Right lung (tissue), 2 donors: ENCODE measurements at regions not wholly inside any gene's neighbourhood (a gene's known extent, or its start where the extent isn't known, plus 50 kb on each side); places are given as distances from the start of the nearest gene placed in this dataset.

ENCODE experiments used
- DNase-seq, 2 donors: peaks; one replicate each; pipeline ENCODE4 v3.0.0-alpha.2; 2013

DNA sequence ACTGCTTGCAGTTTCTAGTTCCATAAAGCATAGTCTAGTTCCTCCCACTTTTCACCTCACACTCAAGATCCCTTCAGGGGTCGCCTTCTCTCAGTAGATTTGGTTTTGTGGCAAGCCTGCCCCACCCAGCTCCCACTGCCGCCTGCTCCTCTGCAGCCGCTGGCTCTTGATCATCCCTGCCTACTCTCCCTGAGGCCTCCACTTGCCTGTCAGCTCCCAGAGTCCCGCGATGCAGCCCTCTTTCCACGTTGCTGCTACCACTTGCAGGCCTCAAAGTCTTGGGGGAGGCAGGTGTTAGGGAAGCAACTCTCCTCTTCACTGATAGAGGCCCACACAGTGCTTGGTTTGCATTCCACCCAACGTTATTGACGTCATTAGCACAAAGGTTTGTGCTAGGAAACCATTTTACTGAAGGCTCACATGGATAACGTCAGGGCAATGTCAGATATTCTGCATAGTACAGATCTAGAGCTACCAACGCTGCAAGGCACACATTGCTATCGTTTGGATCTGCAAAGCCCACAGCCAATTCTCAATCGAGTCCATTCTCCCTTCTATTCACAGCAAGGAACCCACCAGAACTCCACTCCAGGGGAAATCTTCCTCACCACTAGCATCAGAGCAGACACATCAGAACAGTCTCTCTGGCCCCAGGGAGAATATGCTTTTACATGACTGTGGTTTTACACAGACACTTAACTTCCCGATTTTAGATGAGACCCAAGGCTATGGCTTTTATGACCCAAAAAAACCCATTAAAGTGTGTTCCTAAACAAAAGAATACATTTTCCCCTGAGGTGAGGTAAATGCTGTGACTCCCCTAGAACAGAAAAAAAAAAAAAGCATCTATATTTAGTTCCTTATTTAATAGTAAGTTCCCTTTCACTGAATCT lies 519.5 kb upstream of the CAMK1G start:
- no peak for DNase-seq

DNA sequence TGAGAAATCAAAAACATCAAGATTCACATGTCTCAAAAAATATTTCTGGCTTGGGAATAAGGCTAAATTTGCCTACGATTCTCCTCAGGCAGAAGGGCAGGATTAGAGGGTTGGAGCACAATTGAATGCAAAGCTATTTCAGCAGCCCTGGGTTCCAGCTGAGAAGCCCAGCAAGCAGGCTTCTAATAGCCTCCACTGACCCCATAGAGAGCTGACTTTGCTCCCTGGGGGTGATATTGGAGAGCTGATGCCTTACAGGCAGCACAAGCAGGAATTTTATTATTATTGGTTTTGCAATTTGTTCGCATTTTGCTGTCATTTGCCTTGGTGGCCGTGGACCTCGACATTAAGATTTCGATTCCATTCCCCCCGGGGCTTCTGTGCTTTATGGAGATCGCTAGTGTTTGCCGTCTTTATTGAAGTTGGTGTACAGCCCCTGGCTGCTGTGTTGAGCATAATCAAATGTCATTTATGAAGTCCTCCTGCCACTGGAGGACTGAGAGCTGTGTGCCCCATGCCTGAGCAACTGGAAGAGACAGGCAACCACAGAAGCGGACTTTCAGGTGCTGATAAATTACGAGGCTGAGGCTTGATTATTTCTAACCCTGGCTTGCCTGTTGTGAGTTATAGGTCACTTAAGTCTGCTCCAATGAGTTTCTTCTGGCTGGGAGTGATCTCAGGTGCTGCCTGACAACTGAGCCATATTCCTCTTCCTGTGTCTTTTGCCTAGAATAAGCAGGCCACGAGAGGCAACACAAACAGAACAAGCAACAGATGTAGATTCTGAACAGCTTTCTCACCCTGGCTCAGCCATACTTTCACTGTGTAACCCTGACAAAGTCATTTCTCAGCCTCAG lies 518.4 kb upstream of the CAMK1G start:
- DNase-seq: no peak

DNA sequence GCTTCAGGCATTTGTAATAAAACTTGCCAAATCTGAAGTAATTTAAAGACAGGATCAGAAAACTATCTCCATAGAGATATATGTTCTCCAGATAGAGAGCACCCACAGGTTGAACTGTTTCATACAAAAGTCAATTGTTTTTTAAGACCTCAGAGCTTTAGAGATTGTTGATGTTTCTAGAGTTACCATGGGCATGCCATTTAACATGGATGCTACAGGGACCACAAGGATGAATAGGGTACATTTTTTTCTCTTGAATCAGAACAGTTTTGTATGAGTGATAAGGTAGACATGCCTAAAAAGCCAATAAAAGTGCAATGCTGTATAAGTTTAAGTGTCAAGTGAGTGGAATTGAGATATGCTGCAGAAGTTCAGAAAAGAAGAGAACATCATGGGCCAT lies 511.0 kb upstream of the CAMK1G start:
- DNase-seq: no peak

DNA sequence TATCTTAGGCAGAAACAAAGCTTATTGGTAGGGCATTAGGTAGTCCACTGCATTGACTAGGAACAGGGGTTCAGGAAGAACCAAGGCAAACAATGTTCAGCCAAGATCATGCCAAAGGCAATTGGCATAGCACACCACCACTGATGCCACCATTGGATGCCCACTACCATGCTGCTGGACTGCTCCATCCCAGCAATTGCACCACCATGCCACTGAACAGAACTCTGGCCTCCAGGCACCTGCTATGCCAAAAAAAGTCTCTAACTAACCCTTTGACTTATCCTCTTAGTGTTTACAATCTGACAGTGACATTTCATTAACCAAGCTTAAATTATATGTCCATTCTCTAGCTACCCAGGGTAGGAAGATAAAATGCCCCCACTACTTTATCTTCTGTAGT lies 509.6 kb upstream of the CAMK1G start:
- DNase-seq: no peak

DNA sequence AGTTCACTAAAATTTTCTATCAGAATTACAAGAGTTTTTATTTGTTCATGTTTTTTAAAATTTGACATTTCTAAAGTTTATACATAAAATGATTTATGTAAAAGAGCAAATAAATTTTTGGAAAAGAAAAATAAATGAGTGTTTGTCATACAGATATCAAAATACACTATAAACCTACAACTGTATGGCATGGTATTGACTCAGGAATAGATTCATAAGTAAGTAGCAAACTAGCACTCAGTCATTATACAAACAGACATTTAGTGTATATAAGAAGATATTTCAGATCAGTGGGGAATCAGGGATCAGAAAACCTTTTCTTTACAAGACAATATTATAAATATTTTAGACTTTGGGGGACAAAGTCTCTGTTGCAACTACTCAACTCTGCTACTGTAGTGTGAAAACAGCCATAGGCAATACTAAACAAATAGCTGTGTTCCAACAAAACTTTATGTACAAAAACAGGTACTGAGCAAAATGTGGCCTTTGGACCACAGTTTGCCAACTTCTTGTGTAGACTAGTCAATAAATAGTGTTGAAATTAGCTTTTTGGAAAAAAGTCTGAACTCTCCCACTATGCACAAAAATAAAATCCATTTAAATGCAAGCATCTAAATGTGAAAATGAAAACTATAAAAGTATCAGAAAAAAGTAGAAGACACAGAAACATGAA lies 508.8 kb upstream of the CAMK1G start:
- DNase-seq: no peak

DNA sequence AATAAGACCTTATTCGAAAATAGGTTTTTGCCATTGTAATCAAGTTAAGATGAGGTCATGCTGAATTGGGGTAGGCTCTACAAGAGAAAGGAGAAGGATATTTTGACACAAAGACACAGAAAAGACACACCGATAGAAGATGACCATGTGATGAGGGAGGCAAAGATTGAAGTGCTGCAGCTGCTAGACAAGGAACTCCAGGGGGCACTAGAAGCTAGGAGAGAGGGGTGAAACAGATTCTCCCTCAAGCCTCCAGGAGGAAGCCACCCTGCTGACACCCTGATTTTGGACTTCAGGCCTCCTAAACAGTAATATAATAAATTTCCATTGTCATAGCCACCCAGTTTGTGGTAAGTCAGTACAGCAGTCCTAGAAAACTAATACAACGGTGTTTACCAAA lies 506.8 kb upstream of the CAMK1G start:
- no peak for DNase-seq

DNA sequence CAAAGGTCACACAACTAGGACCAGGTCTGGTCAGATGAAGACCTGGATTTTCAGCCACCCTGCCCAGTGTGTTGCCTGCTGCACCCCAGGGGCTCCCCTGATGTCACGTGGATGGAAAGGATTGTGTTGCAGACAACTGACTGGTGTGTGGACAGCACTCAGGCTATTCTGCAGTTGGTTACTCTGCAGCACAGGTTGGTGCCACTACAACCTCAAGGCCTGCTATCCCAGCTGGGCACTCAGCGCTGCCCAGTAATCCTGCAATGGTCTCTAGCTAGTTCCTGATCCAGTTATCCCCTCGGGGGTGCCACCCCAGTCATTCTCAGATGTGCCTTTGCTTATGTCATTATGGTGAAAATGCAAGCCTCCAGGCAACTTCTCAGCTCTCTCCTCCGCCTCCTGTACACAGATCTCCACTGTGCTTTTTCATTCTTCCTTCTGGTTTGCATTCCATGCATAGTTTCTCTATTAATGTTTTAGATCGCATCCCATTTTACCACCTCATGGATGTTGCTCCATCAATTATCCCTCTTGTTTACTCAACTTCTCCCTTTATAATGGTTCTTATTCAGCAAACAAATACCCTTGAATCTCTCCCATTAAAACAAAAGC lies 503.2 kb upstream of the CAMK1G start:
- no peak for DNase-seq

DNA sequence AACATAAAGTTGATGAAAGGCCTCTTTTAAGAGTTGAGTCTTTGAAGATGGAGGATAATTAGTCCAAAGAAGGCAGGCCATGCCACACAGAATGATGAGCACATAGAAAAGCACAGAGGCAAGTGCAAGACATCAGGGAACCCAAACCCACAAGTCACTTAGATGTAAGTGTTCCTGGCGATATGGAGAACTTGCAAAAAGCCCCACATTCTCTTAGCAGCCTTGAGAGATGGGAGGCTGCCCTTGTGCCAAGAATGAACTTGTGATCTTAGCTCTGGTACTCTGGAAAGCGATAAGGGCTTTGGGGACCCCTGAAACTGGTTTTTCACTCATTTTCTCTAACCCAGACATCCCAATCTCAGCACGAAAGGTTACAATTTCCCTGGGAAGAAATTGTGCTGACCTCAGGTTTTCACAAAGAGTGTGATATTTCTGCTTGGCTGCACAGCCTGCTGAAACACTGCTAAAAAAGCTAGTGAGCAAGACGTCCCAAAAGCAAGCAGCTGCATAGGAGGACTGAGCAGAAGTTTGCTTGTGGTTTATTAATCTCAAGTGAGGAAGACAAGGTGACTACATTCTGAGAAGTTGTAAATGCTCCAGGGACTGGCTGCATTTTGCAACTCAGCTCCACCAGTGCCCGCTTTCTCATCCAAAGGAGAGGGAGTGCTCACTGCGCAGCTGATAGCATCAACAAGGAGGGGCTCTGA lies 496.9 kb upstream of the CAMK1G start:
- DNase-seq: no peak

DNA sequence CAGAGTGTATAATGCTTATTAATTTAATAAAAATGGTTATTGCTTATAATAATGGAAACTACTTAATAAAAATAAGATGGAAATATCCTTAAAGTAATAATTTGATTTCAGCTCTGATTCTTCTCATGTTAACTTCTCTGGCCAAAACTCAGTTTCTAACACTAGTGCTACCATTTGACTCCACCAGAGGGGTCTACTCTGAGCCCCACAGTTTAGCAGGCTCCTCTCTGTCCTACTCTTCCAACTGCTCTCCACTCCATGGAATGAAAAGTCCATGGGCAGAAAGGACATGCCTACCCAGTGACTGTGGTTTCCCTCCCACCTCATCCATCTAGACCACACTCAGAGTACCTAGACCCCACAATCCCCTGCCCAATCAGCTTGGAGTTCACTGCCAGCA lies 489.1 kb upstream of the CAMK1G start:
- DNase-seq: no peak

DNA sequence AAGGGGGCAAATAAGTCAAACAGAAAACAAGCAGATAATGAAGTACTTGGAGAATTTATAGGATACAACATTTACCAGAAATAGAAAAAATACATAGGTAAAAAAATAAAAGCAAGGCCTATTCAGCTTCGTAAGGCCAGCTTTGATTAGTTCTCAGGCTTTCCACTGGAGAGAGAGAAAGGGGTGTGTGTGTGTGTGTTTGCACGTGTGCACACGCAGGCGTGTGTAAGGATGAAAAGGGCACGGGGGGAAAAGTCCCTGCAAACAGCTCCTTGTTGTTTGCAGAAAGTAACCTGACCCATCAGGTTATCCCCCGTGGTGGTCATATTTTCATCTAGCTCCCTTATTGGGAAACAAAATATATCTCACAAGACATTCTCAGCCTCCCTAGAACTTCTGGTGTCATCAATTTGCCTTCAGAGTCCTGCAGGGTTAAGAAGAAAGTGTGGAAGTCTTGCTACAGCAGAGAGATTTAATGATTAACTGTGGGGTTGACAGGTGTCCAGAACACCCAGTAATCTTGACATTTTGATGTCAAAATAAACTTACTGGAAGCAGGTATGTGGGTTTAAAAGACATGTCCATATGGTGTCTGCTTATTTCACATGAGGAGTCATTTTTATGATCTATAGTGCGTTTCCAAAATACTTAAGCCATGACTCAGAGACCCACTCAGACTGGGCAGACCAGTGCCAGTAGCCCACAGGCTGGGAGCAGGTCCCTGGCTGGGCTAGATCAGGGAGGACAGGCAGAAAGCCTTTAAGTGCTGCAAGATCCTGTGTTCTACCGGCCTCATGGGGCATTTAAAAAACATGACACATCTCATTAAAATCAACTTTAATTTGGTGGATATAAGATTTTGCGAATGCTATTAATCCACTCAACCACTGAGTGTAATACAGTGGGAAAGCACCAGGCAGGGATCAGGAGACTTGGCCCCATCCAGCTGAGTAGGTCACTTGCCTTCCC lies 487.6 kb upstream of the CAMK1G start:
- DNase-seq: no peak

DNA sequence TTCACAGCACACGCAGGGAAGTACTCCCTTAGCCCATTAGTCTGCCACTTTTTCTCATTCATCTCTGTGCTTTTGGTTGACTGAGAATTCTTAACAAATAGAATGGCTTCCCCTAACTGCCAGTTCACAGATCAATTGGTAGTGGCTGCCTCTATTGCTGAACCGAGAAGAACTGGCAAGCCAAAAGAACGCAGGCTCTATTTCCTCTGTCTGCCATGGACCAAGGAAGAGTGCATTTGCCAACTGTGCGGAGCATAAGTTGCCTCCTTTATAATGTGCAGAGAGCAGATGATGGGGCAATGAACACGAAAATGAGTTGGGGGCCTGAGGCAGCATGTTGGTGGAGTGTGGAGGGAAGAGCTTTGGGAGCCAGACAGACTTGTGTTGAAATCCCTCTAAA lies 483.1 kb upstream of the CAMK1G start:
- DNase-seq: no peak

DNA sequence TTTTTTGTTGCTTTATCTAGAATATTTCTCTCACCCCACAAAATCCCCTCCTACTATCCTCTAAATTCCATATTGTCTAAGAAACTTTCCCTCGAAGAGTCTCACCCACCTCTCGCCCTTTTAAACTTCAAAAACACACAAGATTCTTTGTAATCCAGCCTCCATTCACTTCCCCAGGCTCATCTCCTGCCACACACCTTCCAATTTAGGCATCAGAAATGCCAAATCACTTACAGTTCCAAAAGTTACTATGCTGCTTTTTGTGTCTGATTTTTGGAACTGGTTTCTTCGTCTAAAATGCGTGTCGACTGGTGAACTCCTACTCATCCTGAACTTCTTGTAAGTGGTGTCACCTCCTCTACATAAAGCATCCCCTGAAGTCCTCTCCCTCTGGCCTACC lies 482.4 kb upstream of the CAMK1G start:
- DNase-seq: no peak

DNA sequence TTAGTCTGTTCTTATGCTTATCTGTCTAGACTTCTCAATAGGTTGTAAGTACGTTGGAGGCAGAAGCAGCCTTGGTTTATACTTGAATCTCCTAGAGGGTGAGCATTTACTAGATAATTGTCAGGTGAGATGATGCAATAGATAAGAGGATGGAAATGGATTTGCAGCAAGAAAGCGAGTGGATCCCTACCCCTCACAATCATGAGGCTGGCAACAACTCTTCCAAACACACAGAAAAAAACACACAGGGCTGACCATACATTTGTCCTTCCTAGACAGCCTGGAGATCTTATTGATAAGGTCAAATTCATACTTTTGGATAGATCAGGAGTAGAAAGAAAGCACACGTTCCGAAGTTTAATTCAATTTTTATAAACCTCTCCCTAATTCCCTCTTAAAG lies 481.4 kb upstream of the CAMK1G start:
- DNase-seq: no peak

DNA sequence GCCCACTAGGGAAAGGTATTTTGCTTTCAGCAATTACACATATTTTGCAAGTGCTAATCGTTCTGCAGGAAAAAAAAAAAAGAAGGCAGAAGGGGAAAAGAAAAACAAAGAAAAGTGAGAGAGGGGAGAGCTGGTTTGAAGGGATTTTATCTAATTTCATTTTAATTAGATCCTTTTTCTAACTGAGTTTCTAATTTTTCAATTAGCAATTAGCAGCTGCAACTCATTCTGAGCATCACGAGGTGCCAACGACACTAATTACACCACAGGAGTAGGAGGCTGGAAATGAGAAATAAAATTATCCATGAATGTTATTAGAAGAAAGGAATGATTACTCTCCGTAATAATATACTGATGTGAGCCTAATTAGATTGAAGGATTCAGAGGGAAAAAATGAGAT lies 481.0 kb upstream of the CAMK1G start:
- DNase-seq: no peak

DNA sequence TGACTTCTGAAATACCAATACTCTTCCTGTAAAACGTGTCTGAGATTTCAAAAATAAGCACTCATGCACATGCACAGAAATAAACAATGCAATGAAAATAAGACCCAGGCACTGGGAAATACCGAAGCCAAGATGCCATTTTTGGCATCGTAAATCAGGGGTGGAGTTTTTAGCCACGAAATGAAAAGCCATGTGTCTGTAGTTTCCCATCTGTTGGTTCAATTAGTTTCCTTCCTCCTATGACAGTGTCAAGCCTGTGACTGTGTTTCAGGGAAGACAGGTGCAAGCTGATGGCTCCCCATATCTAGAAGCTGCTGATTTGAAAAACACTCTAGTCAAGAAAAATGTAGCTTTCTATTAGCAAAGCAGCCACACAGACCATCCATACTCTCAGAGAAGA lies 480.4 kb upstream of the CAMK1G start:
- no peak for DNase-seq

DNA sequence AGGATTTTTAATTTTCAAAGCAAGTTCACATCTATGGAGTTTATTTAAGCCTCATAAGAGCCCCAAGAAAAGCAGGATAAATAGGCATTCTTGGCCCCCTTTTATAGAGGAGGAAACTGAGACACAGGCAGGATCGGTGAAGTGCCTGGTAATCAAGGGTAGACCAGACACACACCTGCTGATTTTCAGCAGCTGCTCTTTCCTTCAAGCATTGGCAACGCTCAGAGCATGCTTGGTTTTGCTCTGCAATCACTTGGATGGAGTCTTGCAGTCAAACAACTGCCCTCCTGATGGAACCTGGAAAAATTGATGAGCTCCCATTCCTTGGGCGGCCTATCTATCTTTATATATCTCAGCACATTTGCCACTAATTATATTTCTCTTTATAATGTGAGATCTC lies 478.9 kb upstream of the CAMK1G start:
- no peak for DNase-seq

DNA sequence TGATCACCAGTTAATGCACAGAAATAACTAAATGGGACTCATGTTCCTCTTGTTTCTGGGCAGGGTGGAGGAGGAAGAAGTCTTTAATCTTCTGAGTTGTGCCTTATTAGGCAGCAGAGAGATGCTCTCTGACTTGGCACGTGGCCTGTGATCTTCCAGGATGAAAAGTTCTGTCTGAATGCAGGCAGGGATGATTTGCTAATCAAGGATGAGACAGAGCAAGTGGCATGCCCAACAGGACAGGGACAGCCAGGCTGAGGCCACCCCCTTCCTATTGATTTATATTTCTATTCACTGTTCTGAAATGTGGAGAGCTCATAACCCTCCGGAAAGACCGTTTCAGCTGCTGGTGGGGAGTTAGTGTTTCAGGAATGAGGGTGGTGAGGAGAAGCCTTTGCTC lies 477.8 kb upstream of the CAMK1G start:
- no peak for DNase-seq

DNA sequence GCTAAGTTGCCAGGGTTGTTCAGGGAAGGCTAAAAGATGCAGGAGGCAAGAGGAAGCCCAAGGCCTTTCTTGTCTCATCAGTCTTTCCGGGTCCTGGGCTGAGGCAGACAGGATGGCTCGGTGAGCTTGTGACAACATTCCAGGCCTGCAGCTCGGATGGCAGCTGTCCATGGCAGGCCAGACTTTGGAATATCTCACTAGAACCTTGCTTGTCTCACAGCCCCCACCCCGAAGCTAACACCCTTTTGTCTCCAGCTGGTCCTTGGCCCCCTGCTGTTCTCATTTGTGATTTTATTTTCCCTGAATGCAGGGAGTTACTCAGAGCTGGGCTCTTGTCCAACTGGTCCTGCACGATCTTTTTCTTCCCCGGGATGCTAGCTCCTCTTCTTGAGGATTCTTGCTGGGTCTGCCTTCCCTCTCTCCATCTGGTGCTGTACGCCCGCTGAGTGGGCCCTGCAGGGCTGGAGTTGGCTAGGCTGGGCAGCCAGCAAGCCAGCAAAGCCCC lies 477.2 kb upstream of the CAMK1G start:
- peak in 1 of 2 donors; percentile 3 for DNase-seq

DNA sequence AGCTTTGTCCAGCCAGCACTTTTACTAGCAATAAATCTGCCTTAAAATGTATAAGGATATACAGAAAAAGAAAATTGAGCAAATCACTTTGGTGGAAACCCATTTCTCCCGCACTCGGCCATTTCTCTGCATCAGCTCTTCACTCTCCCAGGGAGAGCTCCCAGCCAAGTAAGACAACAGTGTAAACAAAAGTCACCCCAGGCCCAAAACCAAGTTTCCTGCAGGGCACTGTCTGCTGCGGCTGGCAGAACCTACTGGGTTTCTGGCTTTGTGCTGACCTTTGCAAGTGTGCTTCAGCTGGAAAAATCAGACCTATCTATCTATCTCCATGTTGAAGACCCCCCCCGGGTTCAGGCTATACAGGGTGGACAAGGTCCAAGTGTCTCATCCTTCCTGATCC lies 476.7 kb upstream of the CAMK1G start:
- no peak for DNase-seq

DNA sequence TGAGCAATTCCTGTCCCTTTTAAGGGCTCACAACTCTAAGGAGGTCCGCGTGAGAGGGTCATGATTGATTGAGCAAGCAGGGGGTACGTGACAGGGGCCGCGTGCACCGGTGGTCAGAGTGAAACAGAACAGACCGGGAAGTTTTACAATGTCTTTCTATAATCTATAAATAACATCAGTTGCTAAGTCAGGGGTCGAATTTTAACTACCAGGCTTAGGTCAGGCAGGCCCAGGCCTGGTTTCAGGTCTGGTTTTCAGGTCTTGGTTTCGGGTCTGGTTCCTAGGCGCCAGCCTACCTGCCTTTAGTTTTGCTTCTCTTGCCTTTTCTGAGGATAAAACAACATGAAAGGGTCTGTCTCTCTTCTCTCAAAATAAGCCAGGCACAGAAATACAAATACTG lies 476.0 kb upstream of the CAMK1G start:
- no peak for DNase-seq
